ENCODE measurements at regions not wholly inside any gene's neighbourhood (a gene's known extent, or its start where the extent isn't known, plus 50 kb on each side); places are given as distances from the start of the nearest gene placed in this dataset.

- TF ChIP-seq CTCF (IDR thresholded peaks at IDR 0.05) (no peak), POLR2A (IDR thresholded peaks at IDR 0.05) (no peak)
- WGBS, 4 donors, result 78 to 84% (median 79%) methylated on average over 7 of the region's 7 CpGs
Measured at GRCh38 chr5:17157916-17158529, 59.4 kb upstream of the BASP1 start.

GRCh38 chr5:17160756-17161040 lies 56.7 kb upstream of the BASP1 start:
- no peaks in the 10 kb centered on the region for H3K9me3 ChIP-seq (replicated peaks in 1 of 3)
- no peak for TF ChIP-seq POLR2A (IDR thresholded peaks at IDR 0.05)
- H3K36me3 ChIP-seq (replicated peaks in 1 of 2), result no peaks in the 10 kb centered on the region
- H3K27ac ChIP-seq, result no peak overlapping the region
- H3K4me1 ChIP-seq (replicated peaks in 1 of 2), result no peaks in the 10 kb centered on the region
- H3K27me3 ChIP-seq, result no peaks in the 10 kb centered on the region
- DNase-seq, result no peak
- H3K4me3 ChIP-seq, result no peak overlapping the region
- 81 to 84% (median 83%) methylated on average over 2 of the region's 2 CpGs for WGBS, 4 donors
- intact Hi-C loops (cut with DNase I), result no loop called here

More at GRCh38 chr5:17157916-17158529, 59.4 kb upstream of the BASP1 start:
- Histone ChIP-seq H3K27ac (no peak overlapping the region), H3K27me3 (no peaks in the 10 kb centered on the region), H3K9me3 (replicated peaks in 1 of 3) (no peaks in the 10 kb centered on the region), H3K4me3 (no peak overlapping the region), H3K4me1 (replicated peaks in 1 of 2) (no peaks in the 10 kb centered on the region), H3K36me3 (replicated peaks in 1 of 2) (no peaks in the 10 kb centered on the region)
- intact Hi-C loops (cut with DNase I), result no loop called here
- DNase-seq, result no peak

GRCh38 chr5:17161662-17162061 lies 55.8 kb upstream of the BASP1 start:
- Histone ChIP-seq H3K9me3 (replicated peaks in 1 of 3) (no peaks in the 10 kb centered on the region), H3K4me3 (no peak overlapping the region), H3K27me3 (no peaks in the 10 kb centered on the region), H3K27ac (no peak overlapping the region), H3K4me1 (replicated peaks in 1 of 2) (no peaks in the 10 kb centered on the region), H3K36me3 (replicated peaks in 1 of 2) (no peaks in the 10 kb centered on the region)
- TF ChIP-seq CTCF (IDR thresholded peaks at IDR 0.05) (no peak), POLR2A (IDR thresholded peaks at IDR 0.05) (no peak)
- DNase-seq, result no peak
- WGBS, 4 donors, result 81 to 92% (median 90%) methylated on average over 3 of the region's 3 CpGs
- intact Hi-C loops (cut with DNase I), result no loop called here

- DNase-seq, result no peak
- Histone ChIP-seq H3K36me3 (replicated peaks in 1 of 2) (no peaks in the 10 kb centered on the region), H3K9me3 (replicated peaks in 1 of 3) (no peaks in the 10 kb centered on the region), H3K4me1 (replicated peaks in 1 of 2) (no peaks in the 10 kb centered on the region), H3K4me3 (no peak overlapping the region), H3K27me3 (no peaks in the 10 kb centered on the region), H3K27ac (no peak overlapping the region)
- intact Hi-C loops (cut with DNase I), result no loop called here
- TF ChIP-seq POLR2A (IDR thresholded peaks at IDR 0.05) (no peak), CTCF (IDR thresholded peaks at IDR 0.05) (no peak)
Measured at GRCh38 chr5:17163221-17163620, 54.2 kb upstream of the BASP1 start.

- H3K27me3 ChIP-seq, result no peaks in the 10 kb centered on the region
- intact Hi-C loops (cut with DNase I), result no loop called here
- no peaks in the 10 kb centered on the region for H3K36me3 ChIP-seq (replicated peaks in 1 of 2)
- no peaks in the 10 kb centered on the region for H3K9me3 ChIP-seq (replicated peaks in 1 of 3)
- no peak overlapping the region for H3K27ac ChIP-seq
- no peak for DNase-seq
- 73 to 84% (median 81%) methylated on average over 4 of the region's 4 CpGs for WGBS, 4 donors
- H3K4me3 ChIP-seq, result no peak overlapping the region
- H3K4me1 ChIP-seq (replicated peaks in 1 of 2), result no peaks in the 10 kb centered on the region
- TF ChIP-seq POLR2A (IDR thresholded peaks at IDR 0.05) (no peak), CTCF (IDR thresholded peaks at IDR 0.05) (no peak)
Measured at GRCh38 chr5:17167171-17167891, 50.1 kb upstream of the BASP1 start.
